AG04449 (cell line): ENCODE measurements at regions not wholly inside any gene's neighbourhood (a gene's known extent, or its start where the extent isn't known, plus 50 kb on each side); places are given as distances from the start of the nearest gene placed in this dataset.
A peak's percentile ranks its signal among the peaks of the same experiment; 100 is the strongest.

Experiments used
- CTCF ChIA-PET: fragments of 350-600 bp; formaldehyde crosslinking; extraction: SDS; loops from one replicate; lab custom pipeline; 2021; ENCODE audit warnings: antibody characterized with exemption; lab: Yijun Ruan, JAX
- POLR2A ChIA-PET: fragments of 400-600, 350-600 bp; formaldehyde crosslinking; extraction: SDS; loops from one replicate; lab custom pipeline; 2020; ENCODE audit warnings: antibody characterized with exemption, inconsistent platforms; lab: Yijun Ruan, JAX
- DNase-seq: peaks from one replicate; pipeline ENCODE4 v3.0.0-alpha.2; 2010; ENCODE audit warnings: low read depth, low spot score
- H3K4me3 ChIP-seq: 2 replicates; pipeline ENCODE4 v1.5.1; 2011; ENCODE audit warnings: low read depth, mild to moderate bottlenecking, control low read depth, low read length
- TF ChIP-seq, protein P1 (sequence below): IDR thresholded peaks from one replicate; pipeline ENCODE4 v1.5.1; 2011; ENCODE audit warnings: mild to moderate bottlenecking, moderate library complexity, low read length, control low read depth, inconsistent platforms; ENCODE audit not compliant: insufficient read depth; ENCODE audit errors: missing control alignments

DNA sequence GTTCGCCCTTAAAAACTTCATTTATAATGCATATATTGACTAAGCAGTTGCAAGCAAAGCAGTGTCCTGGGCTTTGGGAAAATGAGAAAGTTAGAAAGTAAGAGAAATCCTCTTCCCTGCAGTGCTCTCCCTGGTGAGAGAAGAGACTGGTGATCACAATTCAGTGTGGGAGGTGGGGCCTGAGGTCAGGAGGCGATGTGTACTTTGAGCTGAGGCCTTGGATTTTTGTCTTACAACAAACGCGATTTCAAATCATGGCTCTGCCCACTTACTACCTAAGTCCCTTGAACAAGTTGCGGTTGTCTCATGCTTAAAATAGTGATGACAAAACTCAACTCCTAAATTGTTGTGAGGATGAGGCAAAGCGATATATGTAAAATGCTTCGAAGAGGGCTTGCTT is 316.3 kb upstream of the NECTIN3 start:
- TF ChIP-seq, protein P1, sequence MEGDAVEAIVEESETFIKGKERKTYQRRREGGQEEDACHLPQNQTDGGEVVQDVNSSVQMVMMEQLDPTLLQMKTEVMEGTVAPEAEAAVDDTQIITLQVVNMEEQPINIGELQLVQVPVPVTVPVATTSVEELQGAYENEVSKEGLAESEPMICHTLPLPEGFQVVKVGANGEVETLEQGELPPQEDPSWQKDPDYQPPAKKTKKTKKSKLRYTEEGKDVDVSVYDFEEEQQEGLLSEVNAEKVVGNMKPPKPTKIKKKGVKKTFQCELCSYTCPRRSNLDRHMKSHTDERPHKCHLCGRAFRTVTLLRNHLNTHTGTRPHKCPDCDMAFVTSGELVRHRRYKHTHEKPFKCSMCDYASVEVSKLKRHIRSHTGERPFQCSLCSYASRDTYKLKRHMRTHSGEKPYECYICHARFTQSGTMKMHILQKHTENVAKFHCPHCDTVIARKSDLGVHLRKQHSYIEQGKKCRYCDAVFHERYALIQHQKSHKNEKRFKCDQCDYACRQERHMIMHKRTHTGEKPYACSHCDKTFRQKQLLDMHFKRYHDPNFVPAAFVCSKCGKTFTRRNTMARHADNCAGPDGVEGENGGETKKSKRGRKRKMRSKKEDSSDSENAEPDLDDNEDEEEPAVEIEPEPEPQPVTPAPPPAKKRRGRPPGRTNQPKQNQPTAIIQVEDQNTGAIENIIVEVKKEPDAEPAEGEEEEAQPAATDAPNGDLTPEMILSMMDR: no peak
- POLR2A ChIA-PET: no interaction called here
- no peak overlapping the region for H3K4me3 ChIP-seq
- CTCF ChIA-PET: no interaction called here
- DNase-seq: no peak

DNA sequence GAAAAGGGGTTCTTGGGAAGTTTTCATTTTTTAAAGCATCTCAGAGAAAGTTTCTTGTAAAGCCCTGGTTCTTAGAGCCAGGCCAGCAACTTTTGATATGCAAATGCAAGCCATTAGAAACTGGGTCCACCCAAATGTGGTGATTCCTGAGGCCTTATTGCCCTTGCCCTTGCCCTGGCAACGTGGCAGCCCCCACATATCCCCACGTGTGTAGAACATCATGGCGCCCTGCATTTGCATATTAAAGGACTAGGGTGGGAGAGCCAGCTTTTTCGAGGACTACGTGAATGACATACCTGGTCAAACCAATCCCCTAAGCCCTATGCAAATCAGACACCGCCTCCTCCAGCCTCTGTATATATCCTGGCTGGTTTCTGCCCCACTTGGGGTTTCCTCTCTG is 314.9 kb upstream of the NECTIN3 start:
- ChIA-PET CTCF (no interaction called here), POLR2A (no interaction called here)
- TF ChIP-seq, protein P1: no peak

DNA sequence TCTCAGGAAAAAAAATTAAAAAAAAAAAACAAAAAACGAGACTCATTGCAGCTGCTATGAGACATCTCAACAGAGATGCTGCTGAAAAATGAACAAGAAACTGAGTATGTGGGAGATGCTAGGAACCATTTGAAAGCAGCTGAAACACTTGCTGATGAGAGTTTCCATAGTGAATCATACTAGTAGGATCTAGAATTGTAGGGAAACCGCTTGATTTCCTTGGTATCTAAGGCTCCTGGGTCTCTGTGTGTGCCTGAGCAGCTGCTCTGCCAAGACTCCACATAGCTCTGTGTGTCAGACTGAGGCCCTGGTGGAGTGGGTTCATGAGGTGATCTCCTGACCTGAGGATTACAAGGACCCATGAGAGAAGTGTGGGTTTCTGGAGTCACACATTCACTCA is 313.4 kb upstream of the NECTIN3 start:
- POLR2A ChIA-PET: interaction anchor here (1.1 kb wide), 1 partner anchor 15 kb away, joined by 3 read pairs; no protein-coding TSS in a partner anchor
- no peak for DNase-seq
- H3K4me3 ChIP-seq: no peak overlapping the region
- TF ChIP-seq, protein P1: no peak
- CTCF ChIA-PET: no interaction called here

More for the DNA sequence above, 314.9 kb upstream of the NECTIN3 start:
- no peak for DNase-seq
- no peak overlapping the region for H3K4me3 ChIP-seq

DNA sequence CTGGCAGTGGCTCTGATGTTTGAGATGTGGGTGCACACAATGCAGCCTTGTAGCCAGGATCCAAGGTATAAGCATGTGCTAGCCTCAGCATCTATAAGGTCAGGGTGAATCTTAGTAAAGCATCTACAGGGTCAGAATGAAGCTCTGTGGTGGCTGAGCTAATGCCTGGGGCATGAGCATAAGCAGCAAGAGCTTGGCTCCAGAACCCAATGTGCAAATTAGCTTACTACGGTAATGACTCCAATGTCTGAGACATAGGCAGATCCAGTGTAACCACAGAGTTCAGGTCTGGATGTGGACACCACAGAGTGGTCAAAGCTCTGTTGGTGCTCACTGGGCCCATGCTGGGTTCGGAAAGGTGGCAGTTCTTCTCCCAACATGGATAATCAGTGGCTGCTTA is 304.5 kb upstream of the NECTIN3 start:
- TF ChIP-seq, protein P1: no peak
- POLR2A ChIA-PET: no interaction called here
- no peak for DNase-seq
- H3K4me3 ChIP-seq: no peak overlapping the region
- CTCF ChIA-PET: no interaction called here

DNA sequence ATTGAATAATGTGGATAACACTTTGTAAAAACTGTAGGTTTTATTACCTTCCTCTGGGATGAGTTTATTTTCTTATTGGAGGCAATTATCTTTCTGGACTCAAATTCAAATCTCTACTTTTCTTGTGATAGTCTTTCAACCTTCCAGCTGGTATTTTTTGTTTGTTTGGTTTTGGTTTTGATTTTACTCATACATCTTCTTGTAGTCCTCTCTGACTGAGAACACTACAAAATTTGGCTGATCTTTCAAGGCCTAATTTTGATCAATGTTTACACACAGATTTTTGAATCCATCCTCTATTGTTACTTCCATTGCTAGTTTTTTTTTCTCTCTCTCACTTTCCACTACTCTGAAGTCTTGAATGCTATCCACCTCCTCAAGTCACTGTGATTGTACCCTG is 303.8 kb upstream of the NECTIN3 start:
- no peak overlapping the region for H3K4me3 ChIP-seq
- CTCF ChIA-PET: no interaction called here
- TF ChIP-seq, protein P1: no peak
- POLR2A ChIA-PET: no interaction called here
- no peak for DNase-seq

DNA sequence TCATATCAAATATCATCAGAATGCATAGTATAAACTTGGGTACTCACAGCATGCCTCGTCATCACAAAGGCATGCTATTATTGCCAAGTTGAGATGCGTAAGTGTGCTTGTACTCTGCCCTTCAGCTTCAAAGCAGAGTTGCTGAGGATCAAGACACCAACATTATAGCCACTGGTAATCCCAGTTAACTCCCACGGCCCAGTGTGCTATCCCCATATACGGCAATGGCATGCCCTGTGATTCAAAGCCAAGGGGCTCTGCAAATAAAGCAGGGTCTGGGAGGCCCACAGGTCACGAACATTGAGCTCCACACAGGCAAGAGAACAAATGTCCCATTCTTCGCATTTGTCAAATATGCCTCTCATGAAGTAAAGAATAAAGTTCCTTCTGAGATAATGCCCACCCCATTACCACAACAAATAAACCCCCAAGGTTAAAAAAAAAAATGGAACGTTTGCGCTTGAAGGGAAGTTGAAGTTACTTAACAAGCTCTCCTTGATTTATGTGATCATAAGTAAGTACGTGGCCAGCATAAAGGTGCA is 298.1 kb upstream of the NECTIN3 start:
- CTCF ChIA-PET: interaction anchor here (0.7 to 1.0 kb wide), 2 partner anchors 43 to 307 kb away, joined by 4 read pairs; no protein-coding TSS in a partner anchor
- DNase-seq: peak; percentile 72
- TF ChIP-seq, protein P1: no peak
- H3K4me3 ChIP-seq: no peak overlapping the region
- POLR2A ChIA-PET: interaction anchor here (0.8 kb wide), 1 partner anchor 15 kb away, joined by 3 read pairs; no protein-coding TSS in a partner anchor
